ENCODE measurements at regions not wholly inside any gene's neighbourhood (a gene's known extent, or its start where the extent isn't known, plus 50 kb on each side); places are given as distances from the start of the nearest gene placed in this dataset.

GRCh38 chr18:57251747-57252146, 100.6 kb upstream of the ST8SIA3 start:
- no peak overlapping the region for H3K27ac ChIP-seq
- H2AFZ ChIP-seq: no peak overlapping the region
- H3K4me2 ChIP-seq (ENCODE audit: low read length): no peak overlapping the region
- H3K9ac ChIP-seq: no peak overlapping the region
- H3K9me3 ChIP-seq (ENCODE audit: control insufficient read depth, low read length): no peaks in the 10 kb centered on the region
- no peak overlapping the region for H3K4me3 ChIP-seq (ENCODE audit: low read depth, low read length)
- TF ChIP-seq CTCF (IDR thresholded peaks at IDR 0.05): no peak
- no peaks in the 10 kb centered on the region for H3K79me2 ChIP-seq
- no peaks in the 10 kb centered on the region for H3K4me1 ChIP-seq
- no peaks in the 10 kb centered on the region for H3K36me3 ChIP-seq (ENCODE audit: control insufficient read depth, insufficient read depth, low read length)
- no peaks in the 10 kb centered on the region for H3K27me3 ChIP-seq (ENCODE audit: control insufficient read depth, insufficient read depth, low read length)

- no peak overlapping the region for H3K27ac ChIP-seq
- H3K79me2 ChIP-seq: no peaks in the 10 kb centered on the region
- H3K9me3 ChIP-seq (ENCODE audit: control insufficient read depth, low read length): no peaks in the 10 kb centered on the region
- no peaks in the 10 kb centered on the region for H3K36me3 ChIP-seq (ENCODE audit: control insufficient read depth, insufficient read depth, low read length)
- no peak for TF ChIP-seq CTCF (IDR thresholded peaks at IDR 0.05)
- no peaks in the 10 kb centered on the region for H3K27me3 ChIP-seq (ENCODE audit: control insufficient read depth, insufficient read depth, low read length)
- no peak overlapping the region for H3K4me3 ChIP-seq (ENCODE audit: low read depth, low read length)
- no peak overlapping the region for H3K4me2 ChIP-seq (ENCODE audit: low read length)
- H3K9ac ChIP-seq: no peak overlapping the region
- no peaks in the 10 kb centered on the region for H3K4me1 ChIP-seq
- H2AFZ ChIP-seq: no peak overlapping the region
Observed at GRCh38 chr18:57253903-57254302, 98.5 kb upstream of the ST8SIA3 start.

GRCh38 chr18:57258131-57258777, 94.1 kb upstream of the ST8SIA3 start:
- no peak for TF ChIP-seq CTCF (IDR thresholded peaks at IDR 0.05)
- Histone ChIP-seq H3K4me3 (ENCODE audit: low read depth, low read length) (no peak overlapping the region), H3K4me2 (ENCODE audit: low read length) (no peak overlapping the region), H3K9ac (no peak overlapping the region), H3K27ac (no peak overlapping the region), H3K36me3 (ENCODE audit: control insufficient read depth, insufficient read depth, low read length) (no peaks in the 10 kb centered on the region), H2AFZ (no peak overlapping the region), H3K9me3 (ENCODE audit: control insufficient read depth, low read length) (no peaks in the 10 kb centered on the region), H3K4me1 (no peaks in the 10 kb centered on the region), H3K79me2 (no peaks in the 10 kb centered on the region), H3K27me3 (ENCODE audit: control insufficient read depth, insufficient read depth, low read length) (no peaks in the 10 kb centered on the region)

- Histone ChIP-seq H3K27me3 (ENCODE audit: control insufficient read depth, insufficient read depth, low read length) (no peaks in the 10 kb centered on the region), H2AFZ (no peak overlapping the region), H3K27ac (no peak overlapping the region), H3K9me3 (ENCODE audit: control insufficient read depth, low read length) (no peaks in the 10 kb centered on the region), H3K4me2 (ENCODE audit: low read length) (no peak overlapping the region), H3K4me3 (ENCODE audit: low read depth, low read length) (no peak overlapping the region), H3K4me1 (no peaks in the 10 kb centered on the region), H3K9ac (no peak overlapping the region), H3K79me2 (no peaks in the 10 kb centered on the region), H3K36me3 (ENCODE audit: control insufficient read depth, insufficient read depth, low read length) (no peaks in the 10 kb centered on the region)
- no peak for TF ChIP-seq CTCF (IDR thresholded peaks at IDR 0.05)
Observed at GRCh38 chr18:57267368-57267925, 84.9 kb upstream of the ST8SIA3 start.

GRCh38 chr18:57269756-57270155, 82.6 kb upstream of the ST8SIA3 start:
- H3K9me3 ChIP-seq (ENCODE audit: control insufficient read depth, low read length): no peaks in the 10 kb centered on the region
- no peak overlapping the region for H3K9ac ChIP-seq
- H3K27ac ChIP-seq: no peak overlapping the region
- no peak overlapping the region for H3K4me3 ChIP-seq (ENCODE audit: low read depth, low read length)
- H3K4me2 ChIP-seq (ENCODE audit: low read length): no peak overlapping the region
- H2AFZ ChIP-seq: no peak overlapping the region
- no peaks in the 10 kb centered on the region for H3K79me2 ChIP-seq
- no peaks in the 10 kb centered on the region for H3K27me3 ChIP-seq (ENCODE audit: control insufficient read depth, insufficient read depth, low read length)
- no peaks in the 10 kb centered on the region for H3K36me3 ChIP-seq (ENCODE audit: control insufficient read depth, insufficient read depth, low read length)
- no peaks in the 10 kb centered on the region for H3K4me1 ChIP-seq
- no peak for TF ChIP-seq CTCF (IDR thresholded peaks at IDR 0.05)

All from parathyroid adenoma (tissue), 2 donors.